ENCODE measurements at regions not wholly inside any gene's neighbourhood (a gene's known extent, or its start where the extent isn't known, plus 50 kb on each side); places are given as distances from the start of the nearest gene placed in this dataset.

DNA sequence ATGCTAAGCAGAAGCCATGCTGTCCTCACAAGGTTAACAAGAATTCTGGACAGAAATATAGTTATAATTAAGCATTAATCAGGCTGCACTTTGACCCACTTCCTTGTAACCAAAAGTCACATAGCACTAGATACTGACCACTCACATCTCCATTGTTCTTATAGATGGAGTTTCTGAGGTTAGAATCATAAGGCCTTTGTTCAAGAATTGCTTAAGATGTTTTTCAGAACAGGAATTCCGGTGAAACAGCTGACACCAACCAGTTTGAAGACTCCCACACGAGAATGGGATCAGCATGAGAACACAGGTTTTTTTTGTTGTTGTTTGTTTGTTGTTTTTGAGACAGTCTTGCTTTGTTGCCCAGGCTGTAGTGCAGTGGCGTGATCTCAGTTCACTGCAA is 488.3 kb upstream of the NRP1 start:
- Histone ChIP-seq H4K5ac (ENCODE audit: insufficient read length, low read depth, low read length) (no peak overlapping the region), H3K4me1 (replicated peaks in 1 of 4; ENCODE audit: control insufficient read depth in 3 of 4, insufficient read depth in 4 of 4, low read length in 3 of 4) (peaks cover 0 to 3% (median 0%) of the 10 kb centered on the region in 4 experiments; a peak in 1 of 7 replicates), H3K9me3 (ENCODE audit: insufficient read depth in 2 of 2, low read depth in 1 of 2, low read length in 1 of 2) (no peaks in the 10 kb centered on the region), H3K27me3 (replicated peaks in 1 of 4; ENCODE audit: control insufficient read depth in 3 of 4, extremely low read depth in 1 of 4, insufficient read depth in 3 of 4, low read length in 3 of 4) (no peaks in the 10 kb centered on the region), H3K18ac (ENCODE audit: extremely low read depth, low read length) (no peak overlapping the region), H4K20me1 (replicated peaks in 1 of 2; ENCODE audit: control insufficient read depth in 1 of 2, insufficient read depth in 2 of 2, low read length in 2 of 2) (no peaks in the 10 kb centered on the region), H3K56ac (replicated peaks; ENCODE audit: insufficient read length, low read depth, low read length) (no peak overlapping the region), H3K14ac (ENCODE audit: insufficient read length) (no peak overlapping the region), H3K79me1 (ENCODE audit: low read depth, low read length) (no peaks in the 10 kb centered on the region), H3K36me3 (ENCODE audit: control insufficient read depth in 2 of 4, insufficient read depth in 4 of 4, low read length in 3 of 4) (no peaks in the 10 kb centered on the region), H3K23ac (ENCODE audit: insufficient read length) (no peak overlapping the region), H3K4ac (replicated peaks; ENCODE audit: insufficient read length, low read depth, low read length) (no peak overlapping the region), H3K9ac (replicated peaks in 1 of 4; ENCODE audit: extremely low read depth in 1 of 4, low read depth in 3 of 4, low read length in 3 of 4) (no peak overlapping the region), H3K4me3 (ENCODE audit: extremely low read depth in 1 of 4, insufficient read depth in 2 of 4, low read depth in 3 of 4, low read length in 4 of 4) (no peak overlapping the region), H2BK12ac (ENCODE audit: low read depth, low read length) (no peak overlapping the region), H3K27ac (ENCODE audit: low read depth, low read length) (no peak overlapping the region), H2BK5ac (ENCODE audit: low read depth, low read length) (no peak overlapping the region), H4K91ac (replicated peaks; ENCODE audit: insufficient read length, low read length) (no peak overlapping the region), H3K23me2 (ENCODE audit: low read depth, low read length) (no peaks in the 10 kb centered on the region), H2AK5ac (ENCODE audit: low read depth, low read length) (no peak overlapping the region), H2BK15ac (ENCODE audit: low read length) (no peak overlapping the region), H3K79me2 (ENCODE audit: control insufficient read depth in 1 of 2, insufficient read depth in 2 of 2, low read length in 2 of 2) (no peaks in the 10 kb centered on the region), H2BK120ac (replicated peaks; ENCODE audit: low read depth, low read length) (no peak overlapping the region), H3K4me2 (ENCODE audit: insufficient read depth in 1 of 2, low read depth in 2 of 2, low read length in 2 of 2) (no peak overlapping the region), H2AFZ (ENCODE audit: low read length) (no peak overlapping the region), H4K8ac (ENCODE audit: extremely low read depth, insufficient read depth, low read length) (no peak overlapping the region), H2BK20ac (ENCODE audit: low read length) (no peak overlapping the region)
- WGBS, 2 experiments (ENCODE audit: extremely low coverage in 1 of 2, insufficient coverage in 1 of 2, insufficient read length in 1 of 2, insufficient replicate concordance in 2 of 2, low coverage in 1 of 2, low lambda C conversion rate in 2 of 2, missing lambda C conversion rate in 1 of 2) = 91% methylated on average over 3 of the region's 3 CpGs; no CpG with 5 or more reads in 1 of the 2 experiments
- FAIRE-seq = no peak
- TF ChIP-seq, protein P1, sequence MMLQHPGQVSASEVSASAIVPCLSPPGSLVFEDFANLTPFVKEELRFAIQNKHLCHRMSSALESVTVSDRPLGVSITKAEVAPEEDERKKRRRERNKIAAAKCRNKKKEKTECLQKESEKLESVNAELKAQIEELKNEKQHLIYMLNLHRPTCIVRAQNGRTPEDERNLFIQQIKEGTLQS (IDR thresholded peaks at IDR 0.05; ENCODE audit: insufficient read depth, low read depth, low read length) = no peak
- no peak for TF ChIP-seq KDM4A (IDR thresholded peaks at IDR 0.05; ENCODE audit: low read depth, low read length, severe bottlenecking)
- ChIA-PET POLR2A (ENCODE audit: partially characterized antibody) (no interaction called here), CTCF (ENCODE audit: partially characterized antibody) (interaction anchor here (1.6 kb wide), 1 partner anchor 9 kb away, joined by 4 read pairs; no protein-coding TSS in a partner anchor)
- no peak for DNase-seq (ENCODE audit: low read depth in 1 of 2, low spot score in 2 of 2)

Measured in H1 (cell line).